WI38 (cell line): ENCODE measurements at regions not wholly inside any gene's neighbourhood (a gene's known extent, or its start where the extent isn't known, plus 50 kb on each side); places are given as distances from the start of the nearest gene placed in this dataset.

Experiments used
- H3K4me3 ChIP-seq: 2 replicates; pipeline ENCODE4 v1.5.1; 2011; ENCODE audit warnings: low read depth, mild to moderate bottlenecking, control low read depth, low read length
- TF ChIP-seq, protein P1 (sequence below): IDR thresholded peaks from 2 replicates; pipeline ENCODE4 v1.5.1; 2012; ENCODE audit warnings: low read depth, mild to moderate bottlenecking, control low read depth, low read length

DNA sequence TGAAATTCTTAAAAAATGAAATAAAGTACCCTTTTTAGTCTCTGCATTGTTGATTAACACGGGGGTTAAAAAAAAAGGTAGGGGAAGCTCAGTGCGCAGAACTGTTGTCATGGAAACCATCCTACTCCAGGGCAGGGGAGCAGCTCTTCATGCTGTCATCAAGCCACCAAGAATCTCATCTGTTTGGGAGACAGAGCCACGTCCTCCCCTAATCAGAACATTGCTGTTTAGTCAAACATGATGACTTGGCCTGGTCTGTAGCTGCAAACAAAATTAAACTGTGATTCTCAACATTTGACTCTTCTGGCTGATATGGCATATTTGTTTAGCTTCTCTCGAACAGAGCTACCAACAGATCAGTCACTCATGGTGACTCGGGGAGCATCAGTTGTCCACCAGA lies 254.4 kb upstream of the KLF14 start:
- TF ChIP-seq, protein P1, sequence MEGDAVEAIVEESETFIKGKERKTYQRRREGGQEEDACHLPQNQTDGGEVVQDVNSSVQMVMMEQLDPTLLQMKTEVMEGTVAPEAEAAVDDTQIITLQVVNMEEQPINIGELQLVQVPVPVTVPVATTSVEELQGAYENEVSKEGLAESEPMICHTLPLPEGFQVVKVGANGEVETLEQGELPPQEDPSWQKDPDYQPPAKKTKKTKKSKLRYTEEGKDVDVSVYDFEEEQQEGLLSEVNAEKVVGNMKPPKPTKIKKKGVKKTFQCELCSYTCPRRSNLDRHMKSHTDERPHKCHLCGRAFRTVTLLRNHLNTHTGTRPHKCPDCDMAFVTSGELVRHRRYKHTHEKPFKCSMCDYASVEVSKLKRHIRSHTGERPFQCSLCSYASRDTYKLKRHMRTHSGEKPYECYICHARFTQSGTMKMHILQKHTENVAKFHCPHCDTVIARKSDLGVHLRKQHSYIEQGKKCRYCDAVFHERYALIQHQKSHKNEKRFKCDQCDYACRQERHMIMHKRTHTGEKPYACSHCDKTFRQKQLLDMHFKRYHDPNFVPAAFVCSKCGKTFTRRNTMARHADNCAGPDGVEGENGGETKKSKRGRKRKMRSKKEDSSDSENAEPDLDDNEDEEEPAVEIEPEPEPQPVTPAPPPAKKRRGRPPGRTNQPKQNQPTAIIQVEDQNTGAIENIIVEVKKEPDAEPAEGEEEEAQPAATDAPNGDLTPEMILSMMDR, result no peak
- H3K4me3 ChIP-seq, result no peak overlapping the region

DNA sequence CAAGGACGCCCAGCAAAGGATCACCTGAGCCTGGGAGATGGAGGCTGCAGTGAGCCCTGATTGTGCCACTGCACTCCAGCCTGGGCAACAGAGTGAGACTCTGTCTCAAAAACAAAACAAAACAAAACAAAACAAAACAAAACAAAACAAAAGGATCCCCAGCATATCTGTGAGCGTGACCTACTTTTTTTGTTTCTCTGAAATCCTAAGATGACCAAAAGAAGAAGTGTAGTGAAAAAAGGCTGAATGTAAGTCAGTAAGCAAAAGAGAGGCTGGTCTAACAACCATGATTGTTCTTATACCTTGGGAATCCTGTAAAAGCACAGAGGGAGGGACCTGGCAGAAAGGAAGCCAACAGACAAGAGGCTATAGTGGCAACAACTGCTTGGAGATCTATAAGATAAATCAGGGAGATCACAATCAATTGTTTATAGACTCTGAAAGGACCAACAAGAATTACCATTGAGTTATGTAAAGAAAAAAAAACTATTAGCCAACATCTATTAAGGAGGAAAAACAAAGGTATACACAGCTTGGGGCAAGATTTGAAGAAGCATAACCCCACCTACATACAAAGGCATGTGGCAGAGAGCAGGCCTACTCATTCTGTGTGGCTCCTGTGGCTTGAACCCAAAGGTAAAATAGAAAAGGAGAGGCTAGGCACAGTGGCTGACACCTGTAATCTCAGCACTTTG lies 255.2 kb upstream of the KLF14 start:
- TF ChIP-seq, protein P1, result no peak

DNA sequence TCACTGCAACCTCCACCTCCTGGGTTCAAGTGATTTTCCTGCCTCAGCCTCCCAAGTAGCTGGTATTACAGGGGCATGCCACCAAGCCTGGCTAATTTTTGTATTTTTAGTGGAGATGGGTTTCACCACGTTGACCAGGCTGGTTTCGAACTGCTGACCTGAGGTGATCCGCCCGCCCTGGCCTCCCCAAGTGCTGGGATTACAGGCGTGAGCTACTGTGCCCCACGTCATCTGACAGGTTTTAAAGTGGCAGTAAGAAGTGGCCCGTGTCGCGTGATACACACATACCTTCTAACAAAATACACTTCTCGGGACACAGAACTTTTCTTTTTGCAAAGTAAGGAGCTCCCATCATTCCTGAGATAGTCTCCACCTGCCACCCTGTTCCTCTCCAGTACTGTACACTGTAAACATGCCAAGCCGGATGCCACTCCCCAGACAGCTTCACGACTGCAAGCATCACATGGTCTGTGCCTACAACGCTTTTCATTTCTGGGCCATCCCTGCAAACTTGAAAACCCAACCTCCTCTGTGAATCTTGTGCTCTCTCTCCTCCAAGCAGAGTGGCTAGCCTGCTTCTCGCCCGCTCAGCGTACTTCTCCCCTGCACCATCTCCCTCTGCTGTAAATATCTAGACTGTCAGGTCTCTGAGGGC lies 256.3 kb upstream of the KLF14 start:
- no peak overlapping the region for H3K4me3 ChIP-seq
- TF ChIP-seq, protein P1, result no peak

More for the DNA sequence above, 255.2 kb upstream of the KLF14 start:
- H3K4me3 ChIP-seq, result no peak overlapping the region

DNA sequence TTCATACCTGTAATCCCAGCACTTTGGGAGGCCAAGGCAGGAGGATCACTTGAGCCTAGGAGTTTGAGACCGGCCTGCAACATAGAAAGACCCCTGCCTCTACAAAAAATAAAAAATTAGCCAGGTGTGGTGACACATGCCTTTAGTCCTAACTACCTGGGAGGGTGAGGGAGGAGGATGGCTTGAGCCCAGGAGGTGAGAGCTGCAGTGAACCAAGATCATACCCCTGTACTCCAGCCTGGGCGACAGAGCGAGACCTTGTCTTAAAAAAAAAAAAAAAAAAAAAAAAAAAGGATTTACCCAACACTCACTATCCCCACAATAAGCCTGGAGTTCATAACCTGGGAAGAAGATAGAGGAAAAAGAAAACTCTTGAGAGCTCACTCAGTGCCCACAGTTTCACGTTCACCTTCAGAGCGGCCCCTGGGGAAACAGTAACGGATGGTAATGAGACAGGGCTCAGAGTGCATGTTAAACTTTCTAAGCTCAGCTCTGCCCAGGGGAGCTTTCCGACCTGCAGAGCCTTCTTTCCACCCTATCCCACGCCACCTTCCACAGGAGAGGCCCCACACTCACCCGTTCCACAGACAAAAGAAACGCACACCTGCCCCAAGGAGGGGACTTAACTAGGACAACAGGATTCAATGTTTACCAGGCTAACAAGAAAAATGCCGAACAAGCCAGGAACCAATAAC lies 259.8 kb upstream of the KLF14 start:
- no peak overlapping the region for H3K4me3 ChIP-seq
- TF ChIP-seq, protein P1, result no peak

DNA sequence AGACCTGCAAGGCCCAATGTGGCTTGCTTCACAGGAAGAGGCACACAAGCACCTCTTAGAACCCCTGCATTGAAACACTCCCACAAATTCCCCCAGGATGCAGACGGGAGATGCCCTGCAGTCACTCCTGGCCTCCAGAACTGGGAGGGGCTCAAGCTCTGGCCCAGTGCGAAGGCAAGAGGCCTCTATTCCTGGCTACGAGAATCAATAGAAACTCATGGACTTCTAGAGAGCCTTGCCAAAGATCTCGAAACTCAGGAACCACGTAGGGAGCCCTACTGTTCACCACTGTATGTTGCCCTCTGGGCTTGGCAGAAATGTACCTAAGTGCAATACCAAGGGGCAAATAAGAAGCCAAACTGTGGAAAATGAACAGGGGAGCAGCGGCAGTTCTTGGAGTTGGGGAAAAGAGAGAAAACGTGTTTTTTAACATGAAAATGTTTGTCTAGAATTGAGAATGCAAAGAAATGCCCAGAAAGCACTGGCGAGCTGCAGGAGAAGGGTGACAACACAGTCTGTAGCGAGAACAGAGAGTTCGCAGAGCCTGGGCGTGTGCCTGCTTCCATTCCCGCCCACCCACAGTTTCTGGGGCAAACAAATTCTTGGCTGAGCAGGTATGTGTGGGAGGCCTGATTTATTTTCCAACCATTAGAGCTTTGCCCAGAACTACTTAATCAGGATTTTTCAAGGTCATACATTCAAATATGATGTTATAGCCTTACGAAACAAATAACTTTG lies 260.5 kb upstream of the KLF14 start:
- no peak overlapping the region for H3K4me3 ChIP-seq
- TF ChIP-seq, protein P1, result no peak

DNA sequence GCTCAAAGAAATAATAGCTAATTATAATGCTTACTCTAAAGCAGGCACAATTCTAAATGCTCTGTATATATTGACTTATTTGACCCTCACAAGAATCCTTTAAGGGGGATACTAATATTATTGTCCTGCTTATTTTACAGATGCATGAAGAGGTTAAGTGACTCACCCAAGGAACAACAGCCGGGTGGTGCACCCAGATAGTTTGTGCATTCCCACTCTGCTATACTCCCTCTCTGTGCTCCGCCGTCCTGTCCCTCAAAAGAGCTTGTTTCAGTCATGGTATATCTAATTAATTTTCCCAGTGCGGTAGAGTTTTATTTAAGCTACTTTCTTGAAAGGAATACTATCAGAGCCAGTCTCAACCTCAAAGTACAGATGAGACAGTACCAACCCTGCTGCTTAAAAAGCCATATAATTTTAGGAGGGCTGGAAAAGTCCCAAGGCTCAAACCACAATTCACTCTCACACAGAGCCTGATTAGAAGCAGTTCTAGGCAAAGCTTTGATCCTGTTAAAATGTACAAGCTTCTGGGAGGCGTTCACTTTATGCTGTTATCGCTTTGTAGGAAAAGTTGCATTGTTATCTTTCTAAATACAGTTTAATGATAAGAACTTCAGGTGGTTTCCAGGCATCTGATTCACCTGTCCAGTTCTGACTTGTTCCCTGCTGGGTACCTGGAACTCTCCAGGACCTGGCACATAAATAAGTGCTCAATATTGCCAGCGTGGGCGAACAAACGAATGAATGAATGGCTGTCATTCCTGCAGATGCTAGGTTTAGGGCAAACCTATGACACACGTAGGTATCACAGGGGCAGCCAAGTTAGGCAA lies 261.5 kb upstream of the KLF14 start:
- H3K4me3 ChIP-seq, result no peak overlapping the region
- TF ChIP-seq, protein P1, result no peak
